OCI-LY1 (cell line): ENCODE measurements at regions not wholly inside any gene's neighbourhood (a gene's known extent, or its start where the extent isn't known, plus 50 kb on each side); places are given as distances from the start of the nearest gene placed in this dataset.
"Not testable (repeated sequence)": the region's sequence is repeated elsewhere in the genome, so short reads cannot be mapped to it uniquely, and the experiment has no call there.

Experiments
- EZH2 ChIP-seq: fragments of 200-600 bp; sonication (generic), shearing (Covaris generic); IDR thresholded peaks from 2 replicates; pipeline ENCODE4 v1.8.0; 2017; ENCODE audit warnings: borderline replicate concordance, mixed run types, mild to moderate bottlenecking, antibody characterized with exemption, low read length, moderate library complexity, mixed read lengths
- TF ChIP-seq, protein P1 (sequence below): fragments of 200-600 bp; sonication (generic), shearing (Covaris generic); IDR thresholded peaks from 2 replicates; pipeline ENCODE4 v1.5.1; 2017; ENCODE audit warnings: mild to moderate bottlenecking, antibody characterized with exemption, low read length, moderate library complexity, mixed read lengths

DNA sequence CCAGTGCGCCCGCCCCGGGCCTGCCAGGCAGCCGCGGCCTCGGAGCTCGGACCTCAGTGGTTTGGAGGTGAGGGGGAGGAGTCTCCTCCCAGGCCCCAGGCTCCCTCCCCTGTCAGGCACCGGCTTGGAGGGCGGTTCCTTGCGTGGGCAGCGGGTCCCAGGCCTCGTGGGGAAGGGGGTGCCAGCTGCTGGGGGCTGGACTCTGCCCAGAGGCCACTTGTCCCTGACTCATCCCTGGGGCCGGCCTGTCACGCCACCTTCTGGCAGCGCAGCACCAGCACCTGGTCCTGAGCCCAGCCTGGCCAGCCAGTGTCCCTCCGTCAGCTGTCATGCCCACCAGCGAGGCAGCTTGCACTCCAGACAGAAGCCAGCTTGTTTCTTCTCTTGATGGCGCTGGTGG, 4403.0 kb upstream of the TPTE start:
- TF ChIP-seq, protein P1, sequence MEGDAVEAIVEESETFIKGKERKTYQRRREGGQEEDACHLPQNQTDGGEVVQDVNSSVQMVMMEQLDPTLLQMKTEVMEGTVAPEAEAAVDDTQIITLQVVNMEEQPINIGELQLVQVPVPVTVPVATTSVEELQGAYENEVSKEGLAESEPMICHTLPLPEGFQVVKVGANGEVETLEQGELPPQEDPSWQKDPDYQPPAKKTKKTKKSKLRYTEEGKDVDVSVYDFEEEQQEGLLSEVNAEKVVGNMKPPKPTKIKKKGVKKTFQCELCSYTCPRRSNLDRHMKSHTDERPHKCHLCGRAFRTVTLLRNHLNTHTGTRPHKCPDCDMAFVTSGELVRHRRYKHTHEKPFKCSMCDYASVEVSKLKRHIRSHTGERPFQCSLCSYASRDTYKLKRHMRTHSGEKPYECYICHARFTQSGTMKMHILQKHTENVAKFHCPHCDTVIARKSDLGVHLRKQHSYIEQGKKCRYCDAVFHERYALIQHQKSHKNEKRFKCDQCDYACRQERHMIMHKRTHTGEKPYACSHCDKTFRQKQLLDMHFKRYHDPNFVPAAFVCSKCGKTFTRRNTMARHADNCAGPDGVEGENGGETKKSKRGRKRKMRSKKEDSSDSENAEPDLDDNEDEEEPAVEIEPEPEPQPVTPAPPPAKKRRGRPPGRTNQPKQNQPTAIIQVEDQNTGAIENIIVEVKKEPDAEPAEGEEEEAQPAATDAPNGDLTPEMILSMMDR = not testable (repeated sequence)
- TF ChIP-seq EZH2 = not testable (repeated sequence)
